ENCODE measurements at regions not wholly inside any gene's neighbourhood (a gene's known extent, or its start where the extent isn't known, plus 50 kb on each side); places are given as distances from the start of the nearest gene placed in this dataset.

GRCh38 chr10:123463698-123464097, 202.5 kb upstream of the GPR26 start:
- intact Hi-C loops (cut with DNase I): no loop called here
- Histone ChIP-seq H3K9me3 (no peaks in the 10 kb centered on the region), H3K27ac (no peak overlapping the region), H3K36me3 (no peaks in the 10 kb centered on the region), H3K4me3 (no peak overlapping the region), H3K4me1 (no peaks in the 10 kb centered on the region), H3K27me3 (peaks cover 0 to 4% (median 0%) of the 10 kb centered on the region in 4 donors)
- 84 to 96% methylated on average over 8 to 9 of the region's 10 CpGs for WGBS, 2 donors
- no peak for DNase-seq
- TF ChIP-seq POLR2A (IDR thresholded peaks at IDR 0.05) (no peak), CTCF (IDR thresholded peaks at IDR 0.05) (no peak)

- Histone ChIP-seq H3K4me1 (no peaks in the 10 kb centered on the region), H3K27me3 (no peaks in the 10 kb centered on the region), H3K4me3 (no peak overlapping the region), H3K27ac (no peak overlapping the region), H3K36me3 (no peaks in the 10 kb centered on the region), H3K9me3 (no peaks in the 10 kb centered on the region)
- WGBS, 2 donors: 33 to 52% methylated on average over 3 of the region's 3 CpGs
- no peak for DNase-seq
- no peak for TF ChIP-seq CTCF (IDR thresholded peaks at IDR 0.05)
- TF ChIP-seq POLR2A (IDR thresholded peaks at IDR 0.05): no peak
- intact Hi-C loops (cut with DNase I): no loop called here
Observed at GRCh38 chr10:123464430-123465323, 201.5 kb upstream of the GPR26 start.

- intact Hi-C loops (cut with DNase I): no loop called here
- Histone ChIP-seq H3K9me3 (no peaks in the 10 kb centered on the region), H3K36me3 (no peaks in the 10 kb centered on the region), H3K27me3 (peaks cover 0 to 12% (median 0%) of the 10 kb centered on the region in 4 donors), H3K27ac (no peak overlapping the region), H3K4me3 (no peak overlapping the region), H3K4me1 (no peaks in the 10 kb centered on the region)
- no peak for TF ChIP-seq POLR2A (IDR thresholded peaks at IDR 0.05)
- no peak for TF ChIP-seq CTCF (IDR thresholded peaks at IDR 0.05)
- DNase-seq: no peak
- WGBS, 2 donors: 61 to 67% methylated on average over 7 of the region's 7 CpGs
Observed at GRCh38 chr10:123470336-123470921, 195.7 kb upstream of the GPR26 start.

- H3K36me3 ChIP-seq: no peaks in the 10 kb centered on the region
- 41 to 55% methylated on average over 1 of the region's 1 CpG for WGBS, 2 donors
- no peak for DNase-seq
- no peak overlapping the region for H3K4me3 ChIP-seq
- peaks cover 0 to 12% (median 0%) of the 10 kb centered on the region in 4 donors for H3K27me3 ChIP-seq
- H3K9me3 ChIP-seq: no peaks in the 10 kb centered on the region
- H3K27ac ChIP-seq: no peak overlapping the region
- intact Hi-C loops (cut with DNase I): no loop called here
- no peaks in the 10 kb centered on the region for H3K4me1 ChIP-seq
- TF ChIP-seq CTCF (IDR thresholded peaks at IDR 0.05) (no peak), POLR2A (IDR thresholded peaks at IDR 0.05) (no peak)
Observed at GRCh38 chr10:123471811-123472210, 194.3 kb upstream of the GPR26 start.

GRCh38 chr10:123472606-123473005, 193.5 kb upstream of the GPR26 start:
- no peak overlapping the region for H3K4me3 ChIP-seq
- H3K4me1 ChIP-seq: no peaks in the 10 kb centered on the region
- no peak overlapping the region for H3K27ac ChIP-seq
- peaks cover 0 to 12% (median 0%) of the 10 kb centered on the region in 4 donors for H3K27me3 ChIP-seq
- no peak for DNase-seq
- WGBS, 2 donors: 23 to 25% methylated on average over 8 of the region's 9 CpGs
- intact Hi-C loops (cut with DNase I): no loop called here
- H3K9me3 ChIP-seq: no peaks in the 10 kb centered on the region
- TF ChIP-seq CTCF (IDR thresholded peaks at IDR 0.05): no peak
- no peak for TF ChIP-seq POLR2A (IDR thresholded peaks at IDR 0.05)
- H3K36me3 ChIP-seq: no peaks in the 10 kb centered on the region

All from esophagus squamous epithelium (tissue), 5 donors.